ENCODE measurements at regions not wholly inside any gene's neighbourhood (a gene's known extent, or its start where the extent isn't known, plus 50 kb on each side); places are given as distances from the start of the nearest gene placed in this dataset.

DNA sequence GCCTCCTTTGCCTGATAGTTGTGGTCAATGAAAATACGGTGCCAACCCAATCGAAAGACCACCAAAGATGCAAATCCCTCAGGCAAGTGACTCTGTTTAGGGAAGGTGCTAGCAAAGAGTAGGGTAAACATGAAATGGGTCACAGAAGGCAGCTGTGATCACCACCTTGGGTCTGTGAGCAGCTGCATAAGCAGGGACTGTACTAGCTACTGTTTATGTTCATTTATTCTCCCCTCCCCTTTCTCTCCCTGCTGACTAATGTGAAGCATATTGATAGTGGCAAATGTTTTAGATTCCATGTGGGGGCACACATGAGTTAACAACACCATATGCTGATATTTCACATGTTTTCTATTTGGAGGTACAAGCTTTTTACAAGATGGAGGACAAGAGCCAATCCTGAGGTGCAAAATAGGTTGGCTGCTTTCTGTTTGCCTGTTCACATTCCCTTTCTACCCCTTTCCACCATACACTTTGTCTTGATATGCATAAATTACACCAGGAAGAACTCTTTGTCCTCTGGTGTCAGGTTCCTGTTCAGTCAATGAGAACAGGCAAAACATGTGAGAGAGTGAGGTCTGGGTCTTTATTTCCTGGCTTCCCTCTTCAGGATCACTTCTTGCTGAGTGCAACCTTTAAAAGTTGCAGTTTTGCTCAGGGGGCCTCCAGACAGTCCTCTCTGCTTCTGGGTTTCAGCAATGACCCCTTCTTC lies 71.1 kb downstream of the AVPR1A start:
- H3K79me2 ChIP-seq (ENCODE audit: control insufficient read depth, insufficient read depth, low read length), result no peaks in the 10 kb centered on the region
- H3K27ac ChIP-seq (ENCODE audit: control insufficient read depth, insufficient read depth), result no peak overlapping the region
- no peaks in the 10 kb centered on the region for H3K9me3 ChIP-seq (replicated peaks; ENCODE audit: control insufficient read depth, insufficient read depth, low read length)
- H3K4me2 ChIP-seq (ENCODE audit: control insufficient read depth, insufficient read depth), result no peak overlapping the region
- WGBS (ENCODE audit: insufficient coverage, insufficient replicate concordance, low lambda C conversion rate, missing lambda C conversion rate), result 84% methylated on average over 2 of the region's 2 CpGs
- no peaks in the 10 kb centered on the region for H3K36me3 ChIP-seq (ENCODE audit: control insufficient read depth in 2 of 2, insufficient read depth in 2 of 2, low read length in 1 of 2)
- in situ Hi-C loops (cut with MboI), result no loop called here
- H4K20me1 ChIP-seq (ENCODE audit: control insufficient read depth, insufficient read depth), result no peaks in the 10 kb centered on the region
- no peak for DNase-seq (ENCODE audit: low read depth, low spot score)
- H3K4me1 ChIP-seq (ENCODE audit: control insufficient read depth, insufficient read depth, low read length), result no peaks in the 10 kb centered on the region
- BruUV-seq (replicated peaks), result no TSS peak
- RAD21 ChIA-PET (ENCODE audit: unreplicated experiment), result no interaction called here
- CTCF ChIA-PET, result interaction anchor here (1.5 kb wide), 1 partner anchor 11 kb away, joined by 4 read pairs; no protein-coding TSS in a partner anchor
- ATAC-seq, result no peak
- intact Hi-C loops (cut with micrococcal nuclease; ENCODE audit: unreplicated experiment), result no loop called here
- FAIRE-seq, result no peak
- TF ChIP-seq RCOR1 (conservative IDR thresholded peaks at IDR 0.05; ENCODE audit: low read depth, low read length) (no peak), LARP7 (IDR thresholded peaks at IDR 0.05) (no peak), WRNIP1 (IDR thresholded peaks at IDR 0.05; ENCODE audit: borderline replicate concordance, low read depth, low read length) (no peak), SIN3A (IDR thresholded peaks at IDR 0.05; ENCODE audit: low read depth, low read length) (no peak), SP1 (IDR thresholded peaks at IDR 0.05; ENCODE audit: low read depth, low read length) (no peak), SMARCA5 (IDR thresholded peaks at IDR 0.05) (no peak), STAT3 (IDR thresholded peaks at IDR 0.05; ENCODE audit: low read depth, low read length) (no peak), BRCA1 (IDR thresholded peaks at IDR 0.05; ENCODE audit: low read depth, low read length) (no peak)
- TF ChIP-seq, protein P1, sequence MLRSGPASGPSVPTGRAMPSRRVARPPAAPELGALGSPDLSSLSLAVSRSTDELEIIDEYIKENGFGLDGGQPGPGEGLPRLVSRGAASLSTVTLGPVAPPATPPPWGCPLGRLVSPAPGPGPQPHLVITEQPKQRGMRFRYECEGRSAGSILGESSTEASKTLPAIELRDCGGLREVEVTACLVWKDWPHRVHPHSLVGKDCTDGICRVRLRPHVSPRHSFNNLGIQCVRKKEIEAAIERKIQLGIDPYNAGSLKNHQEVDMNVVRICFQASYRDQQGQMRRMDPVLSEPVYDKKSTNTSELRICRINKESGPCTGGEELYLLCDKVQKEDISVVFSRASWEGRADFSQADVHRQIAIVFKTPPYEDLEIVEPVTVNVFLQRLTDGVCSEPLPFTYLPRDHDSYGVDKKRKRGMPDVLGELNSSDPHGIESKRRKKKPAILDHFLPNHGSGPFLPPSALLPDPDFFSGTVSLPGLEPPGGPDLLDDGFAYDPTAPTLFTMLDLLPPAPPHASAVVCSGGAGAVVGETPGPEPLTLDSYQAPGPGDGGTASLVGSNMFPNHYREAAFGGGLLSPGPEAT (IDR thresholded peaks at IDR 0.05; ENCODE audit: low read depth), result no peak
- TF ChIP-seq, protein P2, sequence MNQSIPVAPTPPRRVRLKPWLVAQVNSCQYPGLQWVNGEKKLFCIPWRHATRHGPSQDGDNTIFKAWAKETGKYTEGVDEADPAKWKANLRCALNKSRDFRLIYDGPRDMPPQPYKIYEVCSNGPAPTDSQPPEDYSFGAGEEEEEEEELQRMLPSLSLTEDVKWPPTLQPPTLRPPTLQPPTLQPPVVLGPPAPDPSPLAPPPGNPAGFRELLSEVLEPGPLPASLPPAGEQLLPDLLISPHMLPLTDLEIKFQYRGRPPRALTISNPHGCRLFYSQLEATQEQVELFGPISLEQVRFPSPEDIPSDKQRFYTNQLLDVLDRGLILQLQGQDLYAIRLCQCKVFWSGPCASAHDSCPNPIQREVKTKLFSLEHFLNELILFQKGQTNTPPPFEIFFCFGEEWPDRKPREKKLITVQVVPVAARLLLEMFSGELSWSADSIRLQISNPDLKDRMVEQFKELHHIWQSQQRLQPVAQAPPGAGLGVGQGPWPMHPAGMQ (IDR thresholded peaks at IDR 0.05; ENCODE audit: borderline replicate concordance), result no peak
- POLR2A ChIA-PET, result no interaction called here
- H3K27me3 ChIP-seq (replicated peaks in 1 of 2; ENCODE audit: control insufficient read depth in 2 of 2, insufficient read depth in 2 of 2, low read length in 1 of 2), result no peaks in the 10 kb centered on the region
- H3K4me3 ChIP-seq, result no peak overlapping the region
- no peak overlapping the region for H2AFZ ChIP-seq (ENCODE audit: control insufficient read depth, low read depth, low read length)
- no peak overlapping the region for H3K9ac ChIP-seq (ENCODE audit: control insufficient read depth, insufficient read depth, low read length)
- SMC1A ChIA-PET (ENCODE audit: uncharacterized antibody, unreplicated experiment), result interaction anchor here (1.6 kb wide), 1 partner anchor 11 kb away, joined by 5 read pairs; no protein-coding TSS in a partner anchor
